IPS DF 4.7 (cell line): ENCODE measurements at regions not wholly inside any gene's neighbourhood (a gene's known extent, or its start where the extent isn't known, plus 50 kb on each side); places are given as distances from the start of the nearest gene placed in this dataset.

ENCODE experiments used
- DNase-seq: peaks from one replicate; pipeline ENCODE4 v3.0.0-alpha.2; 2013; ENCODE audit warnings: low spot score; ENCODE audit errors: extremely low read depth

DNA sequence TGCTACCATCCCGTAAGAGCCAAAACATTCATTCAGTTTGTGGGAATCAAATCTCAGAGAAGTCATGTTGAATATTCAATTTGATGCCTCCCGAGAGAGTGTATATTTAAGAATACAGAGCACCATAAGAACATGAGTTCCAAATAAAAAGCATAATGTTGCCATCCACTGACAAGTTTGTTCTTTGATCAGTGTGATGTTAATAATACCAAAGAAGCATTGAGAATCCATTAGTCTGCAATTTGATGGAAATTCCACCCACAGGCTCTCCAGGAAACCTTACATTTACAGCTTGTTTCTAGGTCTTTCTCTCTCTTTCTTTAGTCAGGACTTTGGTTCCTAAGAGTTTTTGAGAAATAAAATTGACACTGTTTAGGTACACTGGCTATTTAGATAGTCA lies 200.6 kb upstream of the SFRP2 start:
- DNase-seq = no peak

- no peak for DNase-seq
These were observed 199.8 kb upstream of the SFRP2 start for GRCh38 chr4:153988492-153989363.

- no peak for DNase-seq
These were observed 198.4 kb upstream of the SFRP2 start for GRCh38 chr4:153987291-153987690.

GRCh38 chr4:153976954-153977353 lies 188.1 kb upstream of the SFRP2 start:
- DNase-seq = no peak

GRCh38 chr4:153974452-153974851 lies 185.6 kb upstream of the SFRP2 start:
- no peak for DNase-seq

DNA sequence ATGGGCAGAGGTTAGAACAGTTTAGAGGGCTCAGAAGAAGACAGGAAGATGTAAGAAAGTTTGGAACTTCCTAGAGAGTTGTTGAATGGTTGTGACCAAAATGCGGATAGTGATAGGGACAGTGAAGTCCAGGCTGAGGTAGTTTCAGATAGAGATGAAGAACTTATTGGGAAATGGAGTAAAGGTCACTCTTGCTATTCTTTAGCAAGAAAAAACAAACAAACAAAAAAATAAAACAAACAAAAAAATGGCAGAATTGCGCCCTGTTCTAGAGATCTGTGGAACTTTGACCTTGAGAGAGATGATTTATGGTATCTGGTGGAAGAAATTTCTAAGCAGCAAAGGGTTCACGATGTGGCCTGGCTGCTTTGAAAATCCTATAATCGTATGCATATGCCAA lies 185.1 kb upstream of the SFRP2 start:
- no peak for DNase-seq

DNA sequence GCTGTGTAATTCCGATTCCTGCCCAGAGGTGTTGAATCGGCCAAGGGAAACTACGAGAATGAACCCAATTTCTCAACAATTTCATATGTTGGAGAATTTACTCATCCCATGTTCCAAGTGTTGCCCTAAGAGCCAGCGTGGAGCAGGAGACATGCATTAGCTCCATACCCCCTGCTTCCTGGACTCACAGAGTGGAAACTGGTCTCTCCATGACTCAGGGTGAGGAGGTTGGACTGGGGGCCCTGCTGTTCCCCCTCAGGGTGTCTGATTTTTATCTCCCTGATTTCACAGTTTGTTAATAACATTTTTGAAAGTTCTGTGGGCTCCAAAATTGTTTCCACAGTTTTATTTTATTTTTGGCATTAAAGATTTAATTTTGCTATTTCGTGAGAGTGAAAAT lies 183.0 kb upstream of the SFRP2 start:
- DNase-seq = no peak

GRCh38 chr4:153970169-153970568 lies 181.3 kb upstream of the SFRP2 start:
- no peak for DNase-seq

GRCh38 chr4:153969542-153969941 lies 180.7 kb upstream of the SFRP2 start:
- no peak for DNase-seq

- no peak for DNase-seq
These were observed 177.8 kb upstream of the SFRP2 start for GRCh38 chr4:153966641-153967040.

DNA sequence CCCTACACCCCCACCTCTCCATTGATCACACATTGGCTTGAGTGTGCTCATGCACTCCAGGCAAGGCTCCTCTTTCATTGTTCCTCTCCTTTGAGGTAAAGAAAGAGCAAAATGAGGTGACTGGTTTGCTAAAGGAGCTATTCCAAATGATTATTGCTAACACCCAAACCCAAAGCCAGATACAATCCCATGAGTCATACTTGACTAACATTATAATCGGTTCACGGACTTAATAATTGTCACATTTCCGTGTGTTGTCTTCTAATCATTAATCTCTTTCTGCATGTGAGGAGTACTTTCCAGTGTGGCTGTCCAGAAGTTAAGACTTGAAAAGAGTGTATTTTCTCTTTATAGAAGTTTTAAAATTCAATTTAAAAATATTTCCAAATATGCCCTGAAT lies 174.3 kb upstream of the SFRP2 start:
- no peak for DNase-seq

- no peak for DNase-seq
These were observed 173.6 kb upstream of the SFRP2 start for GRCh38 chr4:153962311-153963039.

GRCh38 chr4:153955327-153955726 lies 166.4 kb upstream of the SFRP2 start:
- no peak for DNase-seq

DNA sequence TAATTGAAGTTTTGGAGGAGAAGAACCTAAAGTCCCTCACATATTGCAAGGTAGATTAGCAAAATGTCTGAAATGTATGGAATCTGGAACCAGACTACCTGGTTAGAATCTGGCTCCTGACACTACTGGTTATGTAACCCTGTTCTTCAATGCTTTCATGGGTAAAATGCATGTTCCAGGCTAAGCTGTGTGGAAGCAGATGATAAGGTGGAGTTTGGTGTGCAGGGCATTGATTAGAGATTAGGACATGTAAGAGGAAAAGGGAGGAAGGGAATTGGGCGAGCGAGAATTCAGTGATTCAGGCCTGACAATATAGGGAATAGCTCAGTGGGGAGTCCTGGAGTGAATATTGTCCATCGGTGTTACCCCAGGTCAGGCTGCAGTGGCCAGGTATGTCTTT lies 165.8 kb upstream of the SFRP2 start:
- no peak for DNase-seq

GRCh38 chr4:153950100-153950979 lies 161.5 kb upstream of the SFRP2 start:
- no peak for DNase-seq

- DNase-seq = no peak
These were observed 159.2 kb upstream of the SFRP2 start for GRCh38 chr4:153948041-153948440.

- DNase-seq = no peak
These were observed 158.2 kb upstream of the SFRP2 start for GRCh38 chr4:153947124-153947523.

DNA sequence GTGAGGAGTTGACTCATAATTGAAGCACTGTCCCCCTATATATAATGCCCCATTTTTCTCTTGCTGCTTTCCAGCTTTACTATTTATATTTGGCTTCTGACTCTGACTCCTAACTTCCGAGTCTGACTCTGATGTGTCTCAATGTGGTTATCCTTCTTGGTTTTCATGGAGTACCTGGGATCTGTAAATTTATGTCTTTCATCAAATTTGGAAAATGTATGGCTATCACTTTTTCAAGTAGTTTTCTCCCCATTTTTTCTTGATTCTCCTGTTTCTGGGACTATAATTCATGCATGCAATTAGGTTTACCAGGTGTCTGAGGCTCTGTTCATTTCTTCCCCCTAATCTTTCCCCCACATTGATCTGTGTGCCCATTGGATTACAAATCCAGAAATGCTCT lies 156.8 kb upstream of the SFRP2 start:
- no peak for DNase-seq

DNA sequence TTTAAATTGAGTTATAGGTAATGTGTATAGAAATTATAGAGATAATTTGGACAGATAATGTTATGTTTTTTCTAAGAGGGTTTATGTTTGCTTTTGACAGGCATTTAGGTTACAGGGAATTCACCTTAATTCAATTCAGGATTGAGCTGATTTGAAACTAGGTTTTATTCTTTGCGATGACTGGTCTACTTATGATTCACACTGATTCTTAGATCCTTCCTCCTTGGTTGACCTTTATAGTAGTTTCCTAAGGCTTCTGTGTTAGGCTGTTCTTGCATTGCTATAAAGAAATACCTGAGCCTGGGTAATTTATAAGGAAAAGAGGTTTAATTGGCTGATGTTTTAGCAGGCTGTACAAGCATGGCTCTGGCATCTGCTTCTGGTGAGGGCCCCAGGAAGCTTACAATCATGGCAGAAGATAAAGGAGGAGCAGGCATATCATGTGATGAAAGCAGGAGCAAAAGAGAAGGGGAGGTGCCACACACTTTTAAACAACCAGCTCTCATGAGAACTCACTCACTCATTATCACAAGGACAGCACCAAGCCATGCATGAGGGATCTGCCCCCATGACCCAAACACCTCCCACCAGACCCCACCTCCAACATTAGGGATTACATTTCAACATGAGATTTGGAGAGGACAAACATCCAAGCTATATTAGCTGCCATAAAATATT lies 155.0 kb upstream of the SFRP2 start:
- DNase-seq = no peak

- no peak for DNase-seq
These were observed 152.0 kb upstream of the SFRP2 start for GRCh38 chr4:153940916-153941315.

DNA sequence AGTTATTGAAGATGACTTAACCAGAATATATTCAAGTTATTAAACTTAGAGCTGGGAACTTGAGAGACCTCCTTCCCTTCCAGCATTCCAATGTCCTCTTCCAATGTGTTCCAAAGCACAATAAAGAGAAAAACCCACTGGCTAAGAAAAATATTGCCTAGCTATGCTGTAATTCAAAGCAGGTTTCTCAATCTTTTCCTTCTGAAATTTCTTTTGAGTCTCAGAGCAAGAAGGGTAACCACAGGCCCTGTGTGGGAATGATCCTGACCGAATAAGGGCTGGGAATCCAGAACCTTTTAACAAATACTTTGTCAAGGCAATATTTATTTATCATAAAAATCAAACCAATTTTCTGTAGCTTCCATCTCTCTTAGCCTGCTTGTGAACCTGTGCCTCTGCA lies 150.7 kb upstream of the SFRP2 start:
- DNase-seq = no peak
